Activated CD8-positive, alpha-beta memory T cell treated with anti-CD3 and anti-CD28 coated beads for 4 hours (primary cell): ENCODE measurements at regions not wholly inside any gene's neighbourhood (a gene's known extent, or its start where the extent isn't known, plus 50 kb on each side); places are given as distances from the start of the nearest gene placed in this dataset.
"Not testable (repeated sequence)": the region's sequence is repeated elsewhere in the genome, so short reads cannot be mapped to it uniquely, and the experiment has no call there.

ENCODE experiments used
- DNase-seq, 2 donors: peaks; one replicate each; pipeline ENCODE4 v3.0.0-alpha.2; 2020; ENCODE audit warnings: low read depth in 2 of 2

DNA sequence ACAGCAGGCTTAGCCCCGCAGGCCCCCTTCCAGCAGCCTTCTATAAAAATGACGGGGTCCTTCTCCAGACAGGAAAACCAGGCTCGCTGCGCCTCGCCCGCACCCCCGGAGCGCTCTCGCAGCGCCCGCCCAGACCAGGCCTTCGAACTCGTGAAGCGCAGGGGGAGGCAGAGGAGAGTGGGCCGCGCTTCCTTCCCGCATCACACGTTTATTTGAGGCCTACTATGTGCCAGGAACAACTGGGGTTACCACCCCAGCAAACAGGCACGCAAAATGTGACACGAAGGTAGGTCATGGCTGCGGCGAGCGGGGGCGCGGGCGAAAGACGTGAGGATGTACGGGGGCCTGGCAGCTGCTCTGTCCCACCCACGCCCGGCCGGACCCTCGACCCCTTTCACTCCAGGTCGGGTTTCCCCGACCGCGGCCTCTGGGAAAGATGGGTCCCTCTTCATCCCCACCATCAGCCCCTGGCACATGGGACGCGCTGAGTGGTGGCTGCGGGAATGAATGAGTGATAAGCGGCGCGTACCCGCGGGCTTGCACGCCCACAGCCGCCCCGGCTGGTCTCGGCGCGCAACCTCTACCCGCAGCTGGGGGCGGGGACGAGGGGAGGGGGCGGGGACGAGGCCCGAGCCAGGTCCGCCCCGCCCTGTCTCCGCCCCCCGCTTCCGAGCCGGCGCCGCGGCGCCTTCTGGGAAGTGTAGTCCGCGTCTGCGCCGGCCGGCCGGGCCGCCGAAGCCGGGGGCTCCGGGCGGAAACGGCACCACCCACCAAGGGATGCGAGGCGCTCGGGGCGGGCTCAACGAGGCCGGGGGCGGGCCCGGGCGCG lies 59.1 kb downstream of the ZNF467 start:
- peak; percentile 91 to 92 for DNase-seq

DNA sequence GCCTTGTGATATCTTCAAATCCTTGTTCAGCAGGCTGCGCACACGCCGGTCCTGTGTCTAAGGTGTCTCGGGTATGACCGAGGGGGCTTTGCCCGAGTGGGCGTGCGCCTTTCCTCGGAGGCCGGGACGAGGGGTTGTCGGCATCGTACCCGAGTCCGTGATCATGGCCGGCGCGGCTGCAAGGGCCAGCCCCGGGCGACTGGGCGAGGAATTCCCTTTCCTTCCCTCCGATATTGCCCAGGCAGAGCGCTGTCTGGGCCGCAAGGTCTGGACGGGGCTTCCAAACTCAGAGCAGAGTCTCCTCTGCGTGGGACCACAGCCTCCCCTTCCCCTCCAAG lies 59.7 kb downstream of the ZNF467 start:
- no peak for DNase-seq

DNA sequence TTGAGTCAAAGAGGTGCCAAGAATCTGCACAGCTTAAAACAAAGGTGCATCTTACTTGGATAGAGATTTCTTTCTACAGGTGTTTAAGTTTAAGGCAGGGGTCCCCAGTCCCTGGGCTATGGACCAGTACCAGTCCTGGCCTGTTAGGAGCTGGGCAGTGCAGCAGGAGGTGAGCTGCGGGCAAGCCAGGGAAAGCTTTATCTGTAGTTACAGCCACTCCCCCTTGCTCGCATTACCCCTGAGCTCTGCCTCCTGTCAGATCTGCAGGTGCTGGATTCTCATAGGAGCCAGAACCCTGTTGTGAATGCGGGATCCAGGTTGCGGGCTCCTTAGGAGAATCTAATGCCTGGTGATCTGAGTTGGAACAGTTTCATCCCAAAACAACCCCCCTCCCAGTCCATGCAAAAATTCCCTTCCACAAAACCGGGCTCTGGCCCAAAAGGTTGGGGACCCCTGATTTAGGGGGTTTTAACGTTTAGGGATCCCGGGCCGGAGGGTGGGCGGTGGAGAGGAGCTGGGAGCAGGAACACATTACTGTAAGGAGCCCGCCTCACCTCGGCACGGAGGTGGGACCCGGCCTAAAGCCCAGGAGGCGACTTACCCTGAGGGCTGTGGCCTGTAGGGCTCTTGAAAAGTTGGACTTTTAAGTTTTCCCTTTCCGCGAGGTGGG lies 60.2 kb downstream of the ZNF467 start:
- no peak for DNase-seq

DNA sequence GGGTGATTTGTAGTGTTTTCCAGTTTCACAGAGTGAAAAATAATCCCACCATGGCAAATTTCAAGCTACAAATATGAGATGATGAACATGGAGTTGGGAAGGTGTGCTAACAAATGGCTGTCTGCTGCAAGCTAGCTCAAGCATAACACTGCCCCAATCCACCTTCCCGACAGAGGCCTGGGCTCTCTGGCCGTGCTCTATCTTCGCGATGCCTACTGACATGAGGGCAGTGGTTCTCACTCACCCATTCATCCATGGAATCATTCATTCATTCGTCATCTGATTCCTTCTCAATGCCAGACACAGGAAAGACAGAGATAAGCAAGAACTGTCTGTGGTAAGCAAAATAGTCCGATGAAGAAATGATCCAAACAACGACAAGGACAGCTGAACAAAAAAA lies 65.4 kb downstream of the ZNF467 start:
- DNase-seq = no peak

DNA sequence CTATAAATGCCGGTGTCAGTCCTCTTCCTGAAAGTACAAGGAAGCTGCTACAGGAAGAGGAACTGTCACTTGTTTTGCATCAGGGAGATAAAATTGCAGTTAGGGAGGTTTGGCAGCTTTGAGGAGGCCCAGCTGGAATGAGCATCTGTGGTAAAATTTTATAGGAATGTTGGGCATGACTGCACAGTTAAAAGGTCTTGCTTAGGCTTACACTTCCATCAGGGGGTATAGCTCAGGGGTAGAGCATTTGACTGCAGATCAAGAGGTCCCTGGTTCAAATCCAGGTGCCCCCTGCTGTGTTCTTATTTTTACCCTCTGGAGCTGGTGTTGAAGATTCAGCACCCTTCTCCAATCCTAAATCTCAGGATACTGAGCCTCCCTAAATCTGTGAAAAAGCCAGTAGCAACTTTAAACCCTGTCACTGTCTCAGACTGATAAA lies 65.9 kb downstream of the ZNF467 start:
- DNase-seq = no peak

DNA sequence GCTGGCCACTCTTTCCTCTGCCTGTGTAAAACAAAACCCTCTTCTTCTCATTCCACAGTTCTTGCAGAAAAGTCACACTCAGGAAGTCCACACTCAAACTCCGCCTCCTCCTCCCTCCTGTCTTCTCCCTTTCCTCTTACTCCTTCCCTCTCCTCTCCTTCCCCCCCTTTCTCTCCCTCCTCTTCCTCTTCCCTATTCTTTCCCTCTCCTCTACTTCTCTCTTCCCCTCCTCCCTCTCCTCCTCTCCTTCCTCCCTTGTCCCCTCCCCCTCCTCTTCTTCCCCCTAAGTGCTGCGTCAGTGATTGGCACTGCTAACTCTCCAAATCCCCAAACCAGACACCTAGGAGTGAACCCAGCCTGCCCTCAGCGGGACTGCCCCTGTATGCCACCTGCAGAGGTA lies 67.0 kb downstream of the ZNF467 start:
- no peak for DNase-seq

DNA sequence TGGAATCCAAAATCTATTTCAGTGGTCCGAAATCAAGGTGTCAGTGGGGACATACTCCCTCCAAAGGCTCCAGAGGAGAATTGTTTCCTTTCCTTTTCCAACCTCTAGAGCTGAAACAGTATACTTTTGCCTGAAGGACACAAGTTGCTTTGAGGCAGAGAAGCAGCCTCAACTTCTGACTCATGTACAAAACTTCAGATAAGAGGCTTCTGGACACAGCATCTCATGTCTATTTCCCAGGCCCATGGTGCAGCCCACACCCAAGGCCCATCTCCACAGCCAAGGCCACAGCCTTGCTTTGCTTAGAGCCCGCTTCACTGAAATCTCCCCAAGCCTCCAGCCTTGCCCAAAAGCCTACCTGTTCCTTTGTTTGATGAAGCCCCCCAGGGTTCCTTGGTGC lies 68.9 kb downstream of the ZNF467 start:
- DNase-seq = no peak

DNA sequence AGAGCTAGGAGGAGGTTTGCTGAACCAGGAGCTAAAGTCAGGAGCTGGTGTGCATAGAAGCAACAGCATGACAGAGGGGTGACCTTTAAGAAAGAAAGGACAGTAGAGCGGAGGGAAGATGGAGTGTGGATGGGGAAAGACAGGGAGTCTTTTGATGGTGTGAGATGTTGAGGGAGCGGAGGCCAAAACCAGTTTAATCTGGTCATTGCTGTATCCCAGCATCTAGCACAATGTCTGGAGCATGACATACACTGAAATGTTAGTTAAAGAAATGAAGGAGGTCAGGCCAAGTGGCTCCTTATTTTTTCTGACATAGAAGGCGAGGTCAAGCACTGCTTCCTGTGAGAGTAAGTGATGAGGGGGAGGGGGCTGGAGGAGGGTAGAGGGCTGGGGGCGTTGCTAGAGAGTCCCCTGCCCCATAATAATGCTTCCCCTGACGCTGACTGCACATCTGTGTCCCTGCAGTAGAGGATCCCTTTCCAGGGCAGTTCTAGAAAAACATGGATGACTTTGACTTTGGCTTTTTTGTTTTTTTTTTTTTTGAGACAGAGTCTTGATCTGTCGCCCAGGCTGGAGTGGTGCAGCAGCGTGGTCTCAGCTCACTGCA lies 70.2 kb downstream of the ZNF467 start:
- DNase-seq = no peak

DNA sequence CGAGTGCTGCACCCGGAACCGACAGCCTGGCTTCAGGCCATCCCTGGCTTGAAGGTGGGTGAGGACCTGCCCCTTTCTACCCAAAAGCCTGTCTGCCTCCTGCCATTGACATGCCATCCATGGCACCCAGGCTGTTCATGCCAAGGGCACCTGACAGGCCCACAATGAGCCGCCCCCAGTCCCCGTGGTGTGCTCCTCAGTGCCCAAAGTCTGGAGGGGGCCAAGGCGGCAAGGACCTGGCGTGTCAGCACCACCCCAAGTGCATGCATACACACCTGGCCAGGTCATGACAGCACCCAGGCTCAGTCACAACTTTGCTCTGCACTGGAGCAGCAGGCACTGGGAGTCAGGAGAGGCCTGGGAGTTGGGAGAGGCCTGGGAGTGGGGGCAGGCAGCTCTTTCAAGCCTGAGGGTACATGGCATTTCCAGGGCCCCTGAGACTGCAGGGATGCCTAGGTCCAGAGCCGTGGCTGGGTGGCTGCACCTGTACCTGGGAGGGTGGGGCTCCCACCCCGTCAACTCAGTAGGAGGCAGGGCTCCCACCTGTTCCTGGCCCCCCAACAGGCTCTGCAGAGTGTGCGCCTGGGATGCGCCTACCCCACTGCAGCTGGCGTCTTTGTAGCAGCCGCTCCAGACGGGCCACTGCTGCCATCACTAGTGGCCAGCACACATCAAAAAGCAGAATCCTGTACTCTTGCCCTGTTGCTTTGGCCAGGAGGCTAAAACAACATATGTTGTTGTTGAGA lies 71.7 kb downstream of the ZNF467 start:
- DNase-seq = no peak

DNA sequence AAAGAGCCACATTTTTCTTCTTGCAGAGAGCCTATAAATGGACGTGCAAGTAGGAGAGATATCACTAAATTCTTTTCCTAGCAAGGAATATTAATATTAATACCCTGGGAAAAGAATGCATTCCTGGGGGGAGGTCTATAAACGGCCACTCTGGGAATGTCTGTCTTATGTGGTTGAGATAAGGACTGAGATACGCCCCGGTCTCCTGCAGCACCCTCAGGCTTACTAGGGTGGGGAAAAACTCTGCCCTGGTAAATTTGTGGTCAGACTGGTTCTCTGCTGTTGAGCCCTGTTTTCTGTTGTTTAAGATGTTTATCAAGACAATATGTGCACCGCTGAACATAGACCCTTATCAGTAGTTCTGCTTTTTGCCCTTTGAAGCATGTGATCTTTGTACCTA lies 75.6 kb downstream of the ZNF467 start:
- not testable (repeated sequence) for DNase-seq

DNA sequence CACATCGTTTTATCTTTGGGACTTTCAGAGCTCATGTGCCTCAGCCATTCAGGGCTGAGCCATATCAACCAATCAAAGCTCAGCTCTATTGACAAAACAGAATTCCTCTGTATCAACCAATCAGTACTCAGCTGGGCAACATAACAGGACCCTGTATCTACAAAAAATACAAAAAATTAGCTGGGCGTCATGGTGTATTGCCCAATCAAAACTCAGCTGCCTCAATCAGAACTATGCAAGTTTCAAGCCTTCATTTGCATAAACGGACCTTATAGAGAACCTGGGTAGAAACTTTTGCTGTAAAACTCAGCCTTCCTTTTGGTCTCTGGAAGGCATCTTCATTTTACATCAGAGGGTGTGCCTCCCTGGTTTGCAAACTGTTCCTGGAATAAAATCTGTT lies 77.1 kb downstream of the ZNF467 start:
- no peak for DNase-seq

DNA sequence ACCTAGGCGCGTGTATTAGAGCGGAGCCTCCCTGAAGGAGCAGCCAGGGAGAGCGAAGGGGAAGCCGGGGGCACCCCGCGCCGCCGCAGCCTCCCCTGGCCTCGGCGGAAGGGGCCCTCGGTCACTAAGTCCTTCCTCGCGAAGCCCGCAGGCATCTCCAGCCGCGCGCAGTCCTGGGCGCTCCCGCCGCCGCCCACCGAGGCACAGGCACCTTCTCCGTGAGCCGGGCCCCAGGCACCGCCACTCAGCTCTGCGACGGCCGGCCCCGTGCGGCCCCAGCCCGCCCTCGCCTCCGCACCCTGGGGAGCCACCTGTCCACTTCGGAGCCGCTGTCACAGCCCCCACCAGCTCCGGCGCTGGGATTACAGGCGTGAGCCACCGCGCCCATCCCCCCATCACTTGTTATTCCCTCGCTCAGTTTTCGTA lies 80.8 kb downstream of the ZNF467 start:
- no peak for DNase-seq

DNA sequence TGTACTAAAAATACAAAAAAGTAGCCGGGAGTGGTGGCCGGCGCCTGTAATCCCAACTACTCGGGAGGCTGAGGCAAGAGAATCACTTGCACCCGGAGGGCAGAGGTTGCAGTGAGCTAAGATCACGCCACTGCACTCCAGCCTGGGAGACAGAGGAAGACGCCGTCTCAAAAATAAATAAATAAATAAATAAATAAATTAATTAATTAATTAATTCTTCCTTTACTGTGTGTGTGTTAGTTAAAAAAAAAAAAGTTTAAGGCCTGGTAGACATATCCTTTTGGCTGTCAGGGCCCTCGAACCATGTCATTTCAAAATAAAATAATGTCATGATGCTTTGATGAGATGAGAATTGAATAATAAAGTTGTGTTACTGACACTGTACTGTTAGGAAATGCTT lies 81.3 kb downstream of the ZNF467 start:
- DNase-seq = no peak

DNA sequence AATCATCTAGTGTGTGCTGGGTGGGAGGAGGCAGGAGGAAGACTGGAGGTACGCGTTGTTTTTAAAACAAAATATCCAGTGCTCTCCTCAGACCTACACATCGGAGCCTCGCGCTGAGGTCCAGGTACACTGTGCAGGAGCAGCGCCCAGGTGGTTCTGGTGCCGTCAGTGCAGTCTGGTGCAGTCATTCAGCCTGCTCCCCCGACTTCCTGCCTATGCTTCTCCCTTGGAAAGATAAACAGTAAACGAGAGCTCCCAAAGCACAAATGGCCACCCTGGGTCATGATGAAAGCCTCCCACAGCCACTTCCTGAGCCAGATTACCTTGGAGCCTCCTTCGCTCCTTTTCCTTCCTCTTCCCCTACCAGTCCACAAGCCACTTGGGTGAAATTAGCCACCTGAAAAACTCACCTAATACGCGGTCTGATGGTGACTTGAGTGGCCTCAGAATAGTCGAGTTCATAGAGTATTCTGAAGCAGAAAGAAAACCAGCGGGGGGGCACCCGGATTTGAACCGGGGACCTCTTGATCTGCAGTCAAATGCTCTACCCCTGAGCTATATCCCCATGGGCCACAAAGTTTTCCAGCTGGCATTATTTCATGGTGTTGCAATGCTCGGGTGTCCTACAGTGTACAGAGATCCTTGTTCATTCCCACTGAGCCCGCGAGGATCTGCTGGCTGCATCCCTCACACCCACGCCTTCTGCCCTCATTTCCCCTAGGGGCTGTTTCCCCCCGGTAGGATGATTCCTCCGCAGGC lies 82.5 kb downstream of the ZNF467 start:
- no peak for DNase-seq

DNA sequence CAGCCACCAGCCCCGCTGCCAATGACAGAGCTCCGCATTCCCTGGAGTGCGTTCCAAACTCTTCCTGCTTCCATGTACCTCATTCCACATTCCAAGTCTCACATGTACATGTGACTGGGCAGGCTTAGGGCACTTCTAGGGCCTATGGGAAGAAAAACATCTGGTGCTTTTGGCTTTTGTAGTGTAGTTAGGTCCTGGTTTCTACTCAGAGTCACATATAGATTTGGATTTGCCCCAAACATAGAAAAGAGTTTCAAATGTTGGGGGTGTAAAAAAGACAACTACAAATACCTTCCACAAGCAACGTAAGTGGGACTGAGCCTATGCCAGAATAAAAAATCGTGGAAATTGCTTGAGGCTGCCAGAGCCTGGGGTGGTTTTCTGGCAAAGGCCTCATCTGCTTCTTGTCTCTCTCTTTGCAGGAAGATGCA lies 84.1 kb downstream of the ZNF467 start:
- DNase-seq = no peak

DNA sequence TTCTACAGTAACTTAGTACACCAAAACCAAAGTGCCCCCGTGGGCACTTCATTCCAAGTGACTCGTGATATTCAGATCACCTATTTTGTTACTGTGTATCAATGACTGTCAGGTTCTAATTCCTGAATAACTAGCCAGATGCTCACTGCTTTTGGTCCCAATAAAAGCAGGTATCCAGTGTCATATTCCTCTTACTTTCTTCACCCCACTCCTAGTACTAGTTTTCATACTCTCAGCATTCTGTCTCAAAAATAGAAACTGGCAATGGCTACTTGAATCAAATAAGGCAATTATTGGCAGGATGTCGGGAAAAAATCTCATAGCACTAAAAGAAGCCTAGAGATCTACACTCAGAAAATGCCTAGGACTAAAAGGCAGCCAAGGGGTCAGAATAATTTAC lies 84.6 kb downstream of the ZNF467 start:
- no peak for DNase-seq

DNA sequence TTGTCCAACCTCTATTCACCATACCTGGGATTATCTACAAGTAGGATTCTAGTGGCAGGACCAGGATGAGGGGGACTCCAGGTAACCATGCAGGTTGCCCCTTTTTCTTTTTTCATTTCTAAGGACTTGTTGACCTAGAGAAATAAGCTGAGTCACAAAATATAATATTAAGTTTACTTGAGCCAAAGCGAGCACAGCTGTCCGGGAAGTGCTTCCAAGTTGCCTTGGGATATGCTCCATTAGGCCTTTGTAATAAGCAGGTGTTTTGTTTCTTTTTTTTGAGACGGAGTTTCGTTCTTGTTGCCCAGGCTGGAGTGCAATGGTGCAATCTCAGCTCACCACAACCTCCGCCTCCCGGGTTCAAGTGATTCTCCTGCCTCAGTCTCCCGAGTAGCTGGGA lies 85.6 kb downstream of the ZNF467 start:
- DNase-seq = not testable (repeated sequence)

DNA sequence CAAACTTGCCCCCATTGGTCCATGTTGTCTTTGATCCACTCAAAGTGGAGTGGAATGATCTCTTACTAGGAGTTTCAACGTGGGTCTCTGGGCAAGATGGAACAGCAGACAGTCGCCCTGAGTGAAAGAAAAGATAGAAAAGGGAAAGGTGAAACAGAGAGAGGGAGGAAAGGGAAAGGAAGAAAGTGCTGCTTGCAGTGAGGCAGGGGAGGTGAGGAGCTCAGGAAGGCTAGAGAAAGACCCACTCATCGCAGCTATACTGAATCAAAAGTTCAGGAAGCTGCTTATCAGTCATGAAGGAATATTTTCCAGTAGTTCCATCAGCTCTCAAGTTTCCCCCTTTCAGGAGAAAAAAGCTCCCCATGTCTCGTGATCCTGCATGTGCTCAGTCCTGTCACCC lies 86.9 kb downstream of the ZNF467 start:
- DNase-seq = no peak

DNA sequence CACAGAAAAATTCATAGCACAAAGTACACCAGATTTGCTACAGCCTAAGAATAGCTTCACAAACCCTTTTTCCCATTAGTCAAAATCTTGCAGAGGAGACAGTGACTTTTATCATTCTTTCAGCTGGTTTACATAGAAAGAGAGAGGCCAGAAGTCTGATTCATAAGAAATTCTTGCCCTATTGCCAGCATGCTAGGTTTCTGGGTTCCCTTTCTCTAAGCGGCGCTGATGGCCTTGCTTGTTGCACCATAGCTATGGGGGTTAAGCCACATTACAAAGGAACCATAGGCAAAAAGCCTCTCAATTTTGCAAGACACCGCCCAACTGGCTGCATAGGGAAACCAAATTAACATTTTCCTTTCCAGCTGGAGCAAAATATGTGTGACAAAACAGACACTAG lies 87.4 kb downstream of the ZNF467 start:
- no peak for DNase-seq

DNA sequence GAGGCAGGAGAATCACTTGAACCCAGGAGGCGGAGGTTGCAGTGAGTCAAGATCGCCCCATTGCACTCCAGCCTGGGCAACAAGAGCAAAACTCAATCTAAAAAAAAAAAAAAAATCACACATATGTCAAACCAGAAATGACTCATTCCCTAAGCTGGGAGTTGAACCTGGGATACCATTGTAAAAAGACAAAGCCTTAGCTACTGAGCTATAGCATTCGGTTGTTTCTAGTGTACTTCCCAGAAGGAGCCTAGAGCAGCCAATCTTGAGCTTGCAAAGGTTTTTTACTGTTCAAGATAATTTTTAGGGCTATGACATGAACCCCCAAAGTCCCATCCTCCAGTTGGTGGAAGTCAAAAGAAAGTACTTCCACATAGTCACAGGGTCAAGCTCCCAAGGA lies 87.9 kb downstream of the ZNF467 start:
- no peak for DNase-seq

DNA sequence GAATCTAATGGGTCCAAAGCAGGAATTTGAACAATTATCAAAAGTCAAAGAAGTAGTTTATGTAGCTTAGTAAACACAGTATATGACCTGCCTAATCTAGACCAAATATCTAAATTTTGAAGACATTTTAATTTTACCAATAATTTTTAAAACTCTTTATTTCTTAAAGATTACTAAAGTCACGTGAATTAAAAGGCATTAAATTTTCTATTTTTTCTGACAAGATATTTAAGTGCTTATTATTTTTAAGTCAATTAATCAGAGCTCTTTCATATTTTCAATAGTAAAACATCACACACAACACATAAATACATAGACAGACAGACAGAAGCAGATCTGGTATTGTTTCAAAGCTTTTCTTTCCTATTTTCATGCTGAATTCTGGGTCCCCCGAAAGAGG lies 89.5 kb downstream of the ZNF467 start:
- no peak for DNase-seq

DNA sequence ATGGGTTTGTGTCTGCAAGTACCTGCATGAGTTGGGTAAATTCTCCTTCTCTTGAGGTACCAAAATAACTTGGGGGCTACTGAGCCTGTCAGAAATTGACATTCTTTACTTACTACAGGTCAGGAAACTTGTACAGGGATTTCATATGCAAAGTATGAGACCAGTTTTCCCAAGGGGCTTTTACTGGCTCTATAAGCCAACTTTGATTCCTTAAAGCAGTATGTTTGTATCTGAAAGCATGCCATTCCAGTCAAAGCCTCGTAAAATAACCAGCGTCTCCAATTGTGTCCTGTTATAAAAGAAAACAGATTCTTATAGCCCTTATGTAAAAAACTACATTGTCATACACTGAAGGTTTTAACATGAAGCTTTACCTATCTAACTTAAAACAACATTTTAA lies 90.2 kb downstream of the ZNF467 start:
- DNase-seq = no peak
